GM12891 (cell line): ENCODE measurements at regions not wholly inside any gene's neighbourhood (a gene's known extent, or its start where the extent isn't known, plus 50 kb on each side); places are given as distances from the start of the nearest gene placed in this dataset.

Experiments
- DNase-seq: peaks from one replicate; pipeline ENCODE4 v3.0.0; 2011; ENCODE audit warnings: low spot score; ENCODE audit not compliant: insufficient read length
- FAIRE-seq: peaks from 2 replicates; lab custom pipeline; 2011; peaks lifted over from hg19 to GRCh38; lab: Jason Lieb, UNC
- PAX5 ChIP-seq: IDR thresholded peaks from 2 replicates; pipeline ENCODE4 v1.6.1; 2011; ENCODE audit warnings: low read length, moderate library complexity, mild to moderate bottlenecking; ENCODE audit not compliant: insufficient read depth, severe bottlenecking
- POLR2A ChIP-seq: IDR thresholded peaks from 2 replicates; pipeline ENCODE4 v1.6.1; 2011; ENCODE audit warnings: low read depth, low read length, control low read depth
- POLR2AphosphoS5 ChIP-seq: IDR thresholded peaks from 2 replicates; pipeline ENCODE4 v1.6.1; 2011; ENCODE audit warnings: low read depth, low read length, control low read depth
- POU2F2 ChIP-seq: IDR thresholded peaks from 2 replicates; pipeline ENCODE4 v1.6.1; 2011; ENCODE audit warnings: low read depth, mild to moderate bottlenecking, control low read depth, low read length, moderate library complexity
- SPI1 ChIP-seq: IDR thresholded peaks from 2 replicates; pipeline ENCODE4 v1.6.1; 2011; ENCODE audit warnings: low read depth, low read length, control low read depth
- TAF1 ChIP-seq: IDR thresholded peaks from 2 replicates; pipeline ENCODE4 v1.6.1; 2011; ENCODE audit warnings: low read depth, low read length, control low read depth

DNA sequence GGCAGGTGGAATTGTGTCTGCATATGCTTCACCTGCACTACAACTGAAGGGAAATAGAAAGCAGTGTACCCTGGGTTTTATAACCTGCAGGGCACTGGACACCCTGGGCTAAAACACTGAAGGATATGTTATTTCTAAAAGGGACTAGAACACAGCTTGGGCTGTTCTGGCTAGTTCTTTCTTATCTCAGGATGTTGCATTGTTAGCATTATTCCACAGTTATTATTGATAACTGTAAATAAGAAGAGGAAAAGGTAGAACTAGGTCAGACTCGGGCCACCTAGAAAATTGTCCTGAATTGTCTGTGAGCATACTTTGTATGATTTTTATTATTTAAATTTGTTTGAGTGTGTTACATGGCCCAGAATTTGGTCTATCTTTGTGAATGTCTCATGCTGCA is 493.9 kb upstream of the CDH9 start:
- TF ChIP-seq PAX5 = no peak
- no peak for TF ChIP-seq POU2F2
- no peak for TF ChIP-seq POLR2AphosphoS5
- TF ChIP-seq TAF1 = no peak
- TF ChIP-seq SPI1 = no peak
- TF ChIP-seq POLR2A = no peak
- DNase-seq = no peak
- no peak for FAIRE-seq

DNA sequence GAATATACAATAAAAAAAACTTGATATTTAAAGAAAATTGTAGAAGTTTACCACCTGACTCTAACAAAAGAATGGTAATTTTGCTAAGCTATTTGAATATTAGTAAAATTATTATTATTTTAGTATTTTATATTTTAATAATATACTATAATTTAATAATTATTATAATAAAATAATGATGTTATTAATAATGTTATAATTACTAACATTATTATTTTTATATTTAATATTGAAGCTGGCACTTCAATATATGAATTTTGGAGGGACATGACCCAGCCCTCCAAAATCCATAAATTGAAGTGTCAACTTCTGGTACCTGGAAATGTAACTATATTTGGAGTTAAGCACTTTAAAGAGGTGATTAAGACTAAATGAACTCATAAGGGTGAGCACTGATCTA is 486.1 kb upstream of the CDH9 start:
- TF ChIP-seq PAX5 = no peak
- TF ChIP-seq TAF1 = no peak
- no peak for TF ChIP-seq POLR2AphosphoS5
- no peak for TF ChIP-seq POLR2A
- TF ChIP-seq SPI1 = no peak
- TF ChIP-seq POU2F2 = no peak
- no peak for DNase-seq
- no peak for FAIRE-seq

DNA sequence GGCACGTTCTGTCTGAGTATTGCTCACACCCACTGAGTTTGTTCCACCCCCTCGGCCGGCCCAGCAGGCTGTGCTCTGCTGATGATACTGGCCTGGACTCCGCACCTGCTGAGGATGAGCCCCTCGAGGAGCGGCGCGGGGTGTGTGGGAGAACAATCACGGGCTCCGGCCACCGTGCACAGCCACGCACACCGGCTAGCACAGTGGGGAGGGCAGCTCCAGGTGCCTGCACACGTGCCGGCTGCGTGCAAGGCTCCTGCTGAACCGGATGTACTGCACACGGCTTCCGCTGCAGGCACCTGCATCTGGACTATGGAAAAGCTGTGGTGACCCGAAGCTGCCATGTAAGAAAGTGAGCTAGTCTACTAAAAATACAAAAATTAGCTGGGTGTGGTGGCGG is 485.2 kb upstream of the CDH9 start:
- DNase-seq (no peak), FAIRE-seq (no peak)
- no peak for TF ChIP-seq POLR2A
- no peak for TF ChIP-seq SPI1
- no peak for TF ChIP-seq POLR2AphosphoS5
- TF ChIP-seq TAF1 = no peak
- TF ChIP-seq POU2F2 = no peak
- no peak for TF ChIP-seq PAX5

DNA sequence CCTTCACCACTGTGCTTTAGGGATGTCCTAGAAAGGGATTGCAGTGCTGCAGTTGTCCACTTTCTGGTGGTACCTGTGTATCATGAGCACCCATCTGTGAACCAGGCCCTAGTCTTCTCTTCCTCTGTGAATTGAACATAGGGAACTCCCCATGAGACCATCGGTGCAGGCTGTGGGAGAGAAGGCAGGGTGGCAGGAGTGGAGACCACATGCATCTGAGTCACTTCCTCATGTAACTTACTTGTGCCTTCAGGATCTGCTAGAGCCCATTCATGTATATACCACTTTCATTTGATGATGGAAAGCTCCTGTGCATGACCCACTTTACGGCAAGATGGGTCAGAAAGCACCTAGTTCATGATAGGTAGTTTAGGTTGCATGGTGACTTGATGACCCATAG is 478.1 kb upstream of the CDH9 start:
- no peak for TF ChIP-seq PAX5
- no peak for TF ChIP-seq TAF1
- no peak for TF ChIP-seq SPI1
- TF ChIP-seq POLR2A = no peak
- TF ChIP-seq POU2F2 = no peak
- TF ChIP-seq POLR2AphosphoS5 = no peak
- DNase-seq (no peak), FAIRE-seq (no peak)

DNA sequence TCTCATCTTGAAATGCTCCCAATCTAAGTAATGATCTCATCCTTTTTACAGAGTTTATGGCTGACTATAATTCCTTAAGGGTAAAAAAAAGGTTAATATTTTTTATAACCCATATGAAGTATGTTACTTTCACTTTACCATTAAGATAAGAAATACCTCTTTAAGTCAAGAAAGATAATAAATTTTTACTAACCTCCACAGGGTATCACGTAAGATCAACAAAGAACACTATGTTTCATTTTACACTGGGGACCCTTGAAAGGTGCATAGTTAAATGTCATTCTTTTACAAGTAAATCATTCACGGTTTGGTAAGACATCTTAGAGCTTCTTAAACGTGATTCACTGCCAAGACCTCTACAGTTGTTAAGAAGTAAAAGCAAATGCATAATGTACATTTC is 472.7 kb upstream of the CDH9 start:
- FAIRE-seq (no peak), DNase-seq (no peak)
- TF ChIP-seq POLR2A (no peak), TAF1 (no peak), SPI1 (no peak), POLR2AphosphoS5 (no peak), POU2F2 (no peak), PAX5 (no peak)

DNA sequence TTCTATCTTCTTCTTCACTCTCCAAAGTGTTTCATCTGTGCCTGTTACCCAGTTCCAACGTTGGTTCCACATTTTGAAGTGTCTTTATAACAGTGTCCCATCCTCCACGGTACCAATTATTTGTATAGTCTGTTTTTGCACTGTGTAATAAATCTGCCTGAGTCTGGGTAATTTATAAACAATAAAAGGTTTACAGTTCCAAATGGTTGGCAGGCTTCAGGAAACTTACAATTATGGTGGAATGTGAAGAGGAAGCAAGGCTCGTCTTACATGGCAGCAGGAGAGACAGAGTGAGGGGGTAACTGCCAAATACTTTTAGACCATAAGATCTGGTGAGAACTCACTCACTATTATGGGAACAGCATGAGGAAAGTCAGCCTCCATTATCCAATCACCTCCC is 465.4 kb upstream of the CDH9 start:
- FAIRE-seq (no peak), DNase-seq (no peak)
- TF ChIP-seq POLR2A (no peak), POU2F2 (no peak), POLR2AphosphoS5 (no peak), PAX5 (no peak), TAF1 (no peak), SPI1 (no peak)

DNA sequence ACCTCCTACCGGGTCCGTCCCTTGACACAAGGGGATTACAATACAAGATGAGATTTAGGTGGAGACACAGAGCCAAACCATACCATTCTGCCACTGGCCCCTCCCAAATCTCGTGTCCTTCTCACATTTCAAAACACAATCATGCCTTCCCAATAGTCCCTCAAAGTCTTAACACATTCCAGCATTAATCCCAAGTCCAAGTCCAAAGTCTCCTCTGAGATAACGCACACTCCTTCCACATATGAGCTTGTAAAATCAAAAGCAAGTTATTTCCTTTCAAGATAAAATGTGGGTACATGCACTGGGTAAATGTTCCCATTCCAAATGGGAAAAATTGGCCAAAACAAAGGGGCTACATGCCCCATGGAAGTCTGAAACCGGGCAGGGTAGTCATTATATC is 463.9 kb upstream of the CDH9 start:
- TF ChIP-seq PAX5 = no peak
- TF ChIP-seq SPI1 = no peak
- no peak for TF ChIP-seq POLR2A
- no peak for TF ChIP-seq POLR2AphosphoS5
- TF ChIP-seq POU2F2 = no peak
- TF ChIP-seq TAF1 = no peak
- DNase-seq (no peak), FAIRE-seq (no peak)

DNA sequence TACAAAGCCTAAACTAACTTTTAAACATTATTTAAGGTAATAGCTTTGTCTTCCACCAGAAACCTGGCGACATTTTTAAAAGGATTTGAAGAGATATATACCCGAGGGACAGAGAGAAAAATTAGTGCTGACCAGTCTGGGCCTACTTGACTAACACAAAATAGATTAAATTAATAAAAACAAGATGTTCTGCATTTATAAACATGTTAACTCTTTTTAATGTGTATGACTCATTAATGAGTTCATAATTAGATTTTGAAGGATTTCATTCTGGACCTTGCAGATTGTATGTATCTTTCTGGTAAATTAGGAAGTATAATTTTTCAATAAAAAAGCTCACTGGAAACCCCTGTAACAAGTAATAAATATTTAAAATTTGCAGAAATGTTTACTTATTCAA is 459.1 kb upstream of the CDH9 start:
- DNase-seq = no peak
- TF ChIP-seq PAX5 = no peak
- no peak for TF ChIP-seq POLR2AphosphoS5
- no peak for TF ChIP-seq POU2F2
- no peak for TF ChIP-seq TAF1
- no peak for TF ChIP-seq SPI1
- TF ChIP-seq POLR2A = no peak

DNA sequence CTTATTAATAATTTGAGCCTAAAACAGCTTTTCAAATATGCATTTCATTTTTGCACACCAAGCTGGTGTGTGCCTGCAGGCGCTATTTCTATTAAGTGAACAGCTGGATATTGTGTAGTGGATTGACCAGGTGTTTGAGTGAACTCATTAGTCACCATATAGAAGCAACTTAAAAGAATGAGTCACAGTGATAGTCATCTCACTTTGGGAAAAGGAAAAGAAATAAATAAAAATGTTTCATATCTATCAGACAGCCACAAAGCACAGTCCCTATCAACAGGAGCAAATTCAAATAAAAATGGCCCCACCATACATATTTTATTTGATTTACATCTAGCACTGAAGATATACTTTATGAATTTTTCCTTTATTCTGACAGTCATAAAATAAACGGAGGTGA is 456.5 kb upstream of the CDH9 start:
- TF ChIP-seq TAF1 = no peak
- no peak for TF ChIP-seq POLR2A
- TF ChIP-seq SPI1 = no peak
- TF ChIP-seq POU2F2 = no peak
- TF ChIP-seq POLR2AphosphoS5 = no peak
- no peak for TF ChIP-seq PAX5
- DNase-seq (no peak), FAIRE-seq (no peak)

More for the DNA sequence above, 459.1 kb upstream of the CDH9 start:
- no peak for FAIRE-seq

DNA sequence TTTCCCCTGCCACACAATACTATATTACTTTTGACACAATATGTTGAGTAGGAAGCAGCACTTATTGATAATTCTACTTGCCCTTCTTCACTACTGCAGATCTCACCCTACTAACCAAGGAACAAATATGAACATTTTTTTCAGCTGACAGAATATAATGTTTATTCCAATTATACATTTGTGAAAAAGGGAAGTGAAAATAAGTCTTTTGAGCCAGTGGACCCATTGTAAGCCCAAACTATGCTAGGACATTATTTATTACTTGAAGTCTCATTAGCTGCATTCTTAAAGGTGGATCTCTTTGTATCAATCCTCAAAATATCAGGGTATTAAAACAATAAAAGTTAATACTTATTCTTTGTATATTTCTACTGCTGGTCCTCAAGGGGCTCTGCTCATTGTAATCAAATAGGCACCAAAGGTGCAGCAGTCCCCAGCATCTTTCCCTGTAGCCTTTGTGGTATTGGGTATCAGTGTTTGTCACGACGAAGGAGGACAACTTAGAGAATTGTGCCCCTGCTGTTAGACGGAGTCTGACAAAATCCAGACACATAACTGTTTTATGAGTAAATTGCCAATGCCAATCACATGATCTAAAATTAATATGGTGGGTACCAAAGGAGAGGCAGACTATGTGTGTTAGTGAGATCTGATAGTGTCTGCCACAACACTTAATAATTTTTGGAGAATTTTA is 453.5 kb upstream of the CDH9 start:
- no peak for TF ChIP-seq POLR2A
- no peak for TF ChIP-seq POLR2AphosphoS5
- TF ChIP-seq SPI1 = peak; percentile 75
- no peak for TF ChIP-seq PAX5
- TF ChIP-seq TAF1 = no peak
- DNase-seq (no peak), FAIRE-seq (no peak)

DNA sequence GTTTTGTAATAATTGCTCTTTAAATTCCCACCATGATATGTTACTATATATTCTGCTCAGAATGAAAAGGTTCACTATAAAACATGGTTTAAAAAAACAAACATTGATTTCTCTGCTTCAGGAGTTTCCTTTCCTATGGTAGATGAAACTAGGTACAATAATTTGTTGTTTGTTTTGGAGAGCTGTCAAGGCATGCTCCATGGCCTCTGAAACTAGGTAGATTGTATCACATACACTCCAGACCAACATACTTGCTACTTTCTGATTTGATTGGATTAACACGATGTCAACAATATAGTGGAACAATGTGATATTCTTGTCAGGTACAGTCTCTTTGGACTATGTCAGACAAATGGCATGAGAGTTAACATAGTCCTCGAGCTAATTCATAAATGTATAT is 452.7 kb upstream of the CDH9 start:
- no peak for FAIRE-seq
- DNase-seq = no peak
- TF ChIP-seq POLR2AphosphoS5 = no peak
- no peak for TF ChIP-seq POLR2A
- no peak for TF ChIP-seq PAX5
